Esophagus muscularis mucosa (tissue), 4 donors: ENCODE measurements at regions not wholly inside any gene's neighbourhood (a gene's known extent, or its start where the extent isn't known, plus 50 kb on each side); places are given as distances from the start of the nearest gene placed in this dataset.

ENCODE experiments used
- DNase-seq: peaks from one replicate; pipeline ENCODE4 v3.0.0-alpha.2; 2017; ENCODE audit errors: extremely low spot score
- H3K27ac ChIP-seq, 4 donors: fragments of 200-600 bp; sonication (generic); replicated peaks in 1 of 4; 1 replicate in 3 of 4; 2 replicates in 1 of 4; pipeline ENCODE4 v1.5.1; 2016 to 2019; ENCODE audit warnings: mild to moderate bottlenecking in 1 of 4
- H3K27me3 ChIP-seq, 4 donors: fragments of 200-600 bp; sonication (generic); one replicate each; pipeline versions ENCODE4 v1.5.1 to v1.6.0; 2016 to 2019
- H3K36me3 ChIP-seq, 4 donors: fragments of 200-600 bp; sonication (generic); one replicate each; pipeline ENCODE4 v1.5.1; 2016 to 2019
- H3K4me1 ChIP-seq, 4 donors: fragments of 200-600 bp; sonication (generic); one replicate each; pipeline ENCODE4 v1.5.1; 2016 to 2019
- H3K4me3 ChIP-seq, 4 donors: fragments of 200-600 bp; sonication (generic); 1 replicate in 2 of 4; 2 replicates in 2 of 4; pipeline ENCODE4 v1.5.1; 2016 to 2019; ENCODE audit warnings: mild to moderate bottlenecking in 4 of 4, moderate library complexity in 1 of 4
- H3K9me3 ChIP-seq, 4 donors: fragments of 200-600 bp; sonication (generic); 1 replicate in 3 of 4; 2 replicates in 1 of 4; pipeline ENCODE4 v1.5.1; 2016 to 2019
- EP300 ChIP-seq: sonication (generic); formaldehyde crosslinking; IDR thresholded peaks from one replicate; pipeline ENCODE4 v1.6.1; 2017; ENCODE audit warnings: antibody characterized with exemption
- POLR2A ChIP-seq: fragments of 450-650 bp; IDR thresholded peaks from one replicate; pipeline ENCODE4 v1.6.1; 2017; ENCODE audit warnings: antibody characterized with exemption, moderate library complexity, mild to moderate bottlenecking, low read depth
- POLR2AphosphoS5 ChIP-seq, 2 donors: sonication (generic); formaldehyde crosslinking; IDR thresholded peaks; one replicate each; pipeline ENCODE4 v1.6.1; 2017; ENCODE audit warnings: antibody characterized with exemption in 2 of 2
- whole genome bisulfite sequencing: methylation state at CpG from one replicate; pipeline ENCODE4 v1.1.5; 2018; 5-methylcytosine and 5-hydroxymethylcytosine counted together
- intact Hi-C: fragments of 100-400 bp; cut with DNase I; formaldehyde crosslinking; loops from one replicate; pipeline ENCODE4 v1.15.1; 2023
- TF ChIP-seq, protein P1 (sequence below), 3 experiments: fragments of 200-600 bp in 2 of 3; fragments of 450-650 bp in 1 of 3; sonication (generic) in 2 of 3; IDR thresholded peaks; one replicate each; pipeline ENCODE4 v1.5.1; 2017 to 2019; ENCODE audit warnings: antibody characterized with exemption in 3 of 3, mild to moderate bottlenecking in 2 of 3, moderate library complexity in 1 of 3

DNA sequence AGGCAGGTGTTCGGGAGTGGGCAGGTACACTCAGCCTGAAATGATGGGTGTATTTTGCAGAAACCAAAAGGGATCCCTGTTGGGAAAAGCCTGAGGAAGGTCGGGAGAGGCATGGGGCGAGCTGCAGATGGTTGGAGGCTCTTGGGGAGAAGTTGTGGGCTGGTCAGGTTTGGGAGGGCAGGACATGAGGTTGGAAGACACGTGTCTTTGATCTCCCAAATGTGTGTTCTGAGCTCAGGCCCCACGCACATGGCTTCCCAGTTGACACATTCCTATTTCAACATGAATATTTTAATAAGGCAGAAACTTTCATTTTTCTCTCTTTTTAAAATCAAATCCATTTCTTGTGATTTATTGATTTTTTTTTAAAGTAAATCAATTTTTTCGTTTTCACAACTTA is 1003.3 kb downstream of the TBC1D22A start:
- DNase-seq, result peak; percentile 75
- H3K36me3 ChIP-seq, result no peaks in the 10 kb centered on the region
- H3K27ac ChIP-seq, result no peak overlapping the region
- peaks cover 0 to 57% (median 0%) of the 10 kb centered on the region in 4 donors for H3K27me3 ChIP-seq
- H3K9me3 ChIP-seq, result no peaks in the 10 kb centered on the region
- H3K4me3 ChIP-seq, result no peak overlapping the region
- intact Hi-C loops, result no loop called here
- no peaks in the 10 kb centered on the region for H3K4me1 ChIP-seq
- 70% methylated on average over 6 of the region's 6 CpGs for WGBS
- TF ChIP-seq EP300, result no peak
- TF ChIP-seq POLR2AphosphoS5 (IDR thresholded peaks at IDR 0.05), result no peak

DNA sequence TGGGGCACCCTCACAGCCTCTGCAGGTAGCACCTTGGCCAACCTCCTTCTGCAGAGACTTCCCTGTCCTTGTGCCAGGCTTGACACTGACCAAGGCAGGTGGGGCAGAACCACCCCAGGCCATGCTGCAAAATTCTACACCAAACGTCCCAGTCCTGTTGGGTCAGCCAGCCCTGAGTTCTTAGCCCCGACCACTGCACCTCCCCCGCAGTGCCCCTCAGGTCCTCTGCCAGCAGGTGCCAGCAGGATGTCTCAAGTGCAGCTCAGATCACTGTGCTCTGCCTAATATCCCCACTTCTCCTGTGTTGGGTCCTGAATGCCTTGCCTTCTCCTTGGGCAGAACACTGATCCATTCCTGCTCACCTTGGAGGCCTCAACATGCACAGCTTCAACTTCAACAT is 999.7 kb downstream of the TBC1D22A start:
- no peaks in the 10 kb centered on the region for H3K4me1 ChIP-seq
- H3K27me3 ChIP-seq, result peaks cover 0 to 52% (median 0%) of the 10 kb centered on the region in 4 donors
- DNase-seq, result peak; percentile 42
- 92% methylated on average over 3 of the region's 3 CpGs for WGBS
- intact Hi-C loops, result no loop called here
- H3K27ac ChIP-seq, result no peak overlapping the region
- H3K4me3 ChIP-seq, result no peak overlapping the region
- no peaks in the 10 kb centered on the region for H3K9me3 ChIP-seq
- no peaks in the 10 kb centered on the region for H3K36me3 ChIP-seq
- TF ChIP-seq EP300 (no peak), POLR2A (no peak), POLR2AphosphoS5 (IDR thresholded peaks at IDR 0.05) (no peak)
- TF ChIP-seq, protein P1, sequence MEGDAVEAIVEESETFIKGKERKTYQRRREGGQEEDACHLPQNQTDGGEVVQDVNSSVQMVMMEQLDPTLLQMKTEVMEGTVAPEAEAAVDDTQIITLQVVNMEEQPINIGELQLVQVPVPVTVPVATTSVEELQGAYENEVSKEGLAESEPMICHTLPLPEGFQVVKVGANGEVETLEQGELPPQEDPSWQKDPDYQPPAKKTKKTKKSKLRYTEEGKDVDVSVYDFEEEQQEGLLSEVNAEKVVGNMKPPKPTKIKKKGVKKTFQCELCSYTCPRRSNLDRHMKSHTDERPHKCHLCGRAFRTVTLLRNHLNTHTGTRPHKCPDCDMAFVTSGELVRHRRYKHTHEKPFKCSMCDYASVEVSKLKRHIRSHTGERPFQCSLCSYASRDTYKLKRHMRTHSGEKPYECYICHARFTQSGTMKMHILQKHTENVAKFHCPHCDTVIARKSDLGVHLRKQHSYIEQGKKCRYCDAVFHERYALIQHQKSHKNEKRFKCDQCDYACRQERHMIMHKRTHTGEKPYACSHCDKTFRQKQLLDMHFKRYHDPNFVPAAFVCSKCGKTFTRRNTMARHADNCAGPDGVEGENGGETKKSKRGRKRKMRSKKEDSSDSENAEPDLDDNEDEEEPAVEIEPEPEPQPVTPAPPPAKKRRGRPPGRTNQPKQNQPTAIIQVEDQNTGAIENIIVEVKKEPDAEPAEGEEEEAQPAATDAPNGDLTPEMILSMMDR (IDR thresholded peaks at IDR 0.05), result no peak

DNA sequence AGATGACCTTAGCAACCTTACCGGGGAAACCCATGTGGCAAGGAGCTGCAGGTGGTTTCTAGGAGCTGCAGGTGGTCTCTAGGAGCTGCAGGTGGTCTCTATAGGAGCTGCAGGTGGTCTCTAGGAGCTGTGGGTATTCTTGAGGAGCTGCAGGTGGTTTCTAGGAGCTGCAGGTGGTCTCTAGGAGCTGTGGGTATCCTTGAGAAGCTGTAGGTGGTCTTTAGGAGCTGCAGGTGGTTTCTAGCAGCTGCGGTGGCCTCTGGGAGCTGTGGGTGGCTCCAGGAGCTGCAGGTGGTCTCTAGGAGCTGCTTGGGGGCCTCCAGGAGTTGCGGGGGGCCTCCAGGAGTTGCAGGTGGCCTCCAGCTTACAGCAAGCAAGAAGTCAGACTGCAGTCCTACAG is 997.5 kb downstream of the TBC1D22A start:
- peak; percentile 89 for DNase-seq
- no peak for TF ChIP-seq POLR2AphosphoS5 (IDR thresholded peaks at IDR 0.05)
- no peak for TF ChIP-seq EP300
- TF ChIP-seq, protein P1 (IDR thresholded peaks at IDR 0.05), result no peak
- TF ChIP-seq POLR2A, result no peak
- Histone ChIP-seq H3K36me3 (no peaks in the 10 kb centered on the region), H3K27me3 (peaks cover 0 to 32% (median 0%) of the 10 kb centered on the region in 4 donors), H3K27ac (no peak overlapping the region), H3K4me3 (no peak overlapping the region), H3K9me3 (no peaks in the 10 kb centered on the region), H3K4me1 (no peaks in the 10 kb centered on the region)
- 68% methylated on average over 3 of the region's 3 CpGs for WGBS
- intact Hi-C loops, result no loop called here

DNA sequence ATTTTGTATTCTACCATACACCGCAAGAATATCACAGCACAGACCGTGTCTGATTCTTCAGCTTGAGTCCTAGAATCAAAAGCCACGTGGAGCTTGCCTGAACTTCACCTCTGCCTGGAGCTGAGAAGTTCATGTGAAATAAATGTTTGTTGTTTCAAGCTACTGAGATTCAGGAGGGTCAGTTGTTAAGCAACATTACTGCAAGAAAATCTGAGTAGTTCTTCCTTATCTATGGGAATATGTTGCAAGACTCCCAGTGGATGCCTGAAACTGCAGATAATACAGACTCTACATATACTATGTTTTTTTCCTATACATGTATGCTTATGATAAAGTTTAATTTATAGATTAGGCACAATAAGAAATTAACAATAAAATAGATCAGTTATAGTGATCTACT is 995.3 kb downstream of the TBC1D22A start:
- H3K36me3 ChIP-seq, result no peaks in the 10 kb centered on the region
- intact Hi-C loops, result no loop called here
- no peak overlapping the region for H3K27ac ChIP-seq
- H3K4me1 ChIP-seq, result no peaks in the 10 kb centered on the region
- no peaks in the 10 kb centered on the region for H3K9me3 ChIP-seq
- no peak overlapping the region for H3K4me3 ChIP-seq
- TF ChIP-seq, protein P1 (IDR thresholded peaks at IDR 0.05), result no peak
- no peak for TF ChIP-seq EP300
- TF ChIP-seq POLR2A, result no peak
- DNase-seq, result no peak
- 68% methylated on average over 3 of the region's 3 CpGs for WGBS
- peaks cover 0 to 12% (median 0%) of the 10 kb centered on the region in 4 donors for H3K27me3 ChIP-seq

DNA sequence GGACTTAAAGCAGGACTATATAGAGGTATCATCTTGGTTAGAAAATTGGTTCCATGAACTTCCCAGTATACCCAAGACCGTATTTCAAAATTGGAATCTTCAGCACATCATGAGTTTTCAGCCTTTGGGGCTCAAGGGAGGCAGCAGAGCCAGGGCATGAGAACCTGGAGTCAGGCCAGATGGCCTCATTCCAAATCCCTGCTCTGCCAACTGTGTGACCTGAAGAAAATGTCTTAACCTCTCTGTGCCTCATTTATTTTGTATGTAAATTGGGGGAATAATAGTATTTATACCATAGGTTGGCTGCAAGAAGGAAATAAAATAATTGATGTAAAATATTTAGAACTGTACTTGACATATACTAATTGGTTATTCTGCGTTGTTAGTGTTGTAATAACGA is 987.6 kb downstream of the TBC1D22A start:
- no peak overlapping the region for H3K27ac ChIP-seq
- H3K9me3 ChIP-seq, result no peaks in the 10 kb centered on the region
- WGBS, result 87% methylated on average over 3 of the region's 3 CpGs
- intact Hi-C loops, result no loop called here
- TF ChIP-seq POLR2AphosphoS5 (IDR thresholded peaks at IDR 0.05), result no peak
- TF ChIP-seq EP300, result no peak
- no peak for TF ChIP-seq POLR2A
- TF ChIP-seq, protein P1 (IDR thresholded peaks at IDR 0.05), result no peak
- H3K27me3 ChIP-seq, result peaks cover 0 to 31% (median 0%) of the 10 kb centered on the region in 4 donors
- H3K4me1 ChIP-seq, result no peaks in the 10 kb centered on the region
- no peaks in the 10 kb centered on the region for H3K36me3 ChIP-seq
- DNase-seq, result no peak
- H3K4me3 ChIP-seq, result no peak overlapping the region
